ENCODE measurements at regions not wholly inside any gene's neighbourhood (a gene's known extent, or its start where the extent isn't known, plus 50 kb on each side); places are given as distances from the start of the nearest gene placed in this dataset.
A peak's percentile ranks its signal among the peaks of the same experiment; 100 is the strongest.

- CTCF ChIA-PET = interaction anchor here (0.6 to 1.9 kb wide), 4 partner anchors 26 to 56 kb away, joined by 3 to 7 read pairs (median 3); a partner anchor contains a TSS
- peaks cover 0 to 22% of the 10 kb centered on the region in 2 experiments; a peak in 2 of 4 replicates for H3K79me1 ChIP-seq (ENCODE audit: low read depth in 1 of 2, low read length in 2 of 2)
- no peaks in the 10 kb centered on the region for H3K9me3 ChIP-seq (ENCODE audit: control insufficient read depth, insufficient read depth, low read length)
- H3K27me3 ChIP-seq (ENCODE audit: control insufficient read depth, insufficient read depth, low read length) = no peaks in the 10 kb centered on the region
- TF ChIP-seq POLR2A (IDR thresholded peaks at IDR 0.05; ENCODE audit: low read depth, low read length) = no peak
- no peak for TF ChIP-seq USF2 (IDR thresholded peaks at IDR 0.05; ENCODE audit: low read depth, low read length)
- TF ChIP-seq CHD1 (IDR thresholded peaks at IDR 0.05; ENCODE audit: low read depth, low read length) = no peak
- TF ChIP-seq NFE2L2 (IDR thresholded peaks at IDR 0.05; ENCODE audit: low read depth, low read length) = no peak
- no peak for TF ChIP-seq MAFK (IDR thresholded peaks at IDR 0.05; ENCODE audit: low read depth, low read length)
- no peak for TF ChIP-seq BHLHE40 (IDR thresholded peaks at IDR 0.05; ENCODE audit: low read depth, low read length)
- TF ChIP-seq CEBPB (IDR thresholded peaks at IDR 0.05; ENCODE audit: low read depth, low read length) = no peak
- no peak for TF ChIP-seq RAD21 (IDR thresholded peaks at IDR 0.05; ENCODE audit: low read length)
- TF ChIP-seq RCOR1 (IDR thresholded peaks at IDR 0.05; ENCODE audit: insufficient replicate concordance, low read length) = no peak
- no peak for TF ChIP-seq MXI1 (IDR thresholded peaks at IDR 0.05; ENCODE audit: borderline replicate concordance, low read depth, low read length)
- peak overlapping the region; percentile 90 for H2BK5ac ChIP-seq (ENCODE audit: low read depth, low read length, poor library complexity, severe bottlenecking)
- H3K36me3 ChIP-seq (ENCODE audit: control insufficient read depth, insufficient read depth, low read length) = no peaks in the 10 kb centered on the region
- H3K27ac ChIP-seq (ENCODE audit: insufficient read depth, low read length) = peak overlapping the region; percentile 75
- H4K8ac ChIP-seq (ENCODE audit: low read depth in 2 of 2, low read length in 2 of 2) = peak overlapping the region; percentile 1 to 81; a peak in 3 of 4 replicates
- H2AFZ ChIP-seq (replicated peaks; ENCODE audit: low read length, poor library complexity) = peak overlapping the region; percentile 66
- H4K91ac ChIP-seq (ENCODE audit: insufficient read depth, low read depth, low read length) = 0 out of 2 replicates have a peak overlapping the region, but pooled peaks have one; percentile 58
- H3K14ac ChIP-seq (replicated peaks; ENCODE audit: low read depth, low read length) = peak overlapping the region; percentile 87; the same call in 1 of the 2 replicates
- intact Hi-C loops (cut with micrococcal nuclease) = loop anchor here (1.0 to 10.0 kb wide), 3 partner anchors 26 to 1814 kb away; a partner anchor contains a TSS
- DNase-seq = peak; percentile 35
- H3K4me2 ChIP-seq (ENCODE audit: low read depth, low read length) = peak overlapping the region; percentile 91
- no peak overlapping the region for H2BK15ac ChIP-seq (ENCODE audit: low read depth, low read length)
- no peak overlapping the region for H2AK5ac ChIP-seq (ENCODE audit: low read depth, low read length)
- 0% methylated on average over 16 of the region's 31 CpGs; no CpG with 5 or more reads in 1 of the 2 experiments for WGBS, 2 experiments (ENCODE audit: extremely low coverage in 2 of 2, insufficient read length in 1 of 2)
- H3K18ac ChIP-seq (ENCODE audit: low read depth, low read length) = peak overlapping the region; percentile 19; the same call in 1 of the 2 replicates
- H3K56ac ChIP-seq (ENCODE audit: extremely low read depth, insufficient read depth, low read length) = peak overlapping the region; percentile 93; the same call in 1 of the 2 replicates
- peak overlapping the region; percentile 76 for H3K9ac ChIP-seq (ENCODE audit: low read depth, low read length)
- peak overlapping the region; percentile 63 for H3K4me3 ChIP-seq (ENCODE audit: insufficient read depth, low read depth, low read length)
- dilution Hi-C loops (cut with HindIII; ENCODE audit: low sequenced_read_pairs, unreplicated experiment) = no loop called here
- no peak overlapping the region for H2BK20ac ChIP-seq (ENCODE audit: low read depth, low read length)
- H3K4ac ChIP-seq (ENCODE audit: low read depth, low read length) = peak overlapping the region; percentile 38
- no peak overlapping the region for H2AK9ac ChIP-seq (replicated peaks; ENCODE audit: low read depth, low read length, poor library complexity)
- peak; percentile 22 for ATAC-seq (ENCODE audit: low read depth)
- in situ Hi-C loops (cut with MboI; ENCODE audit: low sequenced_read_pairs) = loop anchor here (25.0 kb wide), 1 partner anchor 1627 kb away; a partner anchor contains a TSS
- POLR2A ChIA-PET (ENCODE audit: unreplicated experiment) = interaction anchor here (0.6 to 4.4 kb wide), 6 partner anchors 13 to 1641 kb away, joined by 3 to 61 read pairs (median 11); a partner anchor contains a TSS
- H2BK120ac ChIP-seq (ENCODE audit: low read depth, low read length) = no peak overlapping the region
- no TSS peak for BruUV-seq (replicated peaks)
- peak overlapping the region; percentile 69; the same call in 1 of the 2 replicates for H4K5ac ChIP-seq (ENCODE audit: low read depth, low read length)
- H3K4me1 ChIP-seq (ENCODE audit: control insufficient read depth, insufficient read depth, low read length) = no peaks in the 10 kb centered on the region
- no peaks in the 10 kb centered on the region for H4K20me1 ChIP-seq (ENCODE audit: insufficient read depth, low read length)
- H3K23ac ChIP-seq (ENCODE audit: low read depth, low read length) = peak overlapping the region; percentile 97
- H3K9me1 ChIP-seq (ENCODE audit: insufficient read depth, low read length) = no peaks in the 10 kb centered on the region
These were observed 73.1 kb downstream of the OR2B2 start for GRCh38 chr6:27838945-27839625.

All from IMR-90 (cell line).